KOPT-K1 (cell line): ENCODE measurements at regions not wholly inside any gene's neighbourhood (a gene's known extent, or its start where the extent isn't known, plus 50 kb on each side); places are given as distances from the start of the nearest gene placed in this dataset.

ENCODE experiments used
- H3K27ac ChIP-seq: fragments of 200-600 bp; sonication (generic); 2 replicates; pipeline ENCODE4 v1.5.1; 2016; ENCODE audit warnings: antibody characterized with exemption, mild to moderate bottlenecking, low read depth, low read length; ENCODE audit not compliant: poor library complexity, severe bottlenecking
- H3K36me3 ChIP-seq: fragments of 200-600 bp; sonication (generic); 2 replicates; pipeline ENCODE4 v1.5.1; 2017; ENCODE audit warnings: antibody characterized with exemption, mild to moderate bottlenecking, low read length, moderate library complexity; ENCODE audit not compliant: insufficient read depth
- H3K9me3 ChIP-seq: fragments of 200-600 bp; sonication (generic); 2 replicates; pipeline ENCODE4 v1.5.1; 2017; ENCODE audit warnings: antibody characterized with exemption, low read length, mild to moderate bottlenecking; ENCODE audit not compliant: insufficient read depth, poor library complexity, severe bottlenecking

DNA sequence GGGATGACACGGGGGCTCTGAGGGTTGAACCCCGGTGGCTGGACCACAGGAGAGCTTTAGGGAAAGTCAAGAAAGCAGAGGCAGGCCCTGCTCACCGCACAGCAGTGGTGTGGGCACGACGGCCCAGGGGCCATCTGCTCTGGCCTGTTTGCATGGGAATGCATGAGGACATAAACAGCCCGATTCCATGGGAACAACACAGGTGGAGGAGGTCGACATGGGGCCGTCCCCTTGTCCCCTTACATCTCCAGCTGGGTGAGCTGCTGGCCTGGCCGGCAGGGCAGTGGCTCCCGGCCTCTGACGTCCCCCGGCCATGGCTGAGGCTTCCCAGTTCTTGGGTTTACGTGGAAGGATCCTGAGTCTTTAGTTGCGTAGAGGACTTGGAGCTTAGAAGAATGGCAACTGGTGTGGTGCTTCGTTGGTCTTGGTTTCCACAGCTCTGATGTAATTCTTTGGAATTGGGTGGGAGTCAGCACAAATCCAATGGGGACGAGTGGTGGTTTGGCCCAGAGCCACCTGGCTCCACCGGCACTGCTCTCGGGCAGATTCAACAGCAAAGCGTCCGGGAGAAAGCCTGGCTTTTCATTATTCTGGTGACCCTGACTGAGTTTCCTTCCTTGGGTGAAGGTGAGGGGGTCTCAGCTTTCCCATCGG, 98.3 kb upstream of the HDAC4 start:
- H3K27ac ChIP-seq, result no peak overlapping the region
- no peaks in the 10 kb centered on the region for H3K9me3 ChIP-seq
- H3K36me3 ChIP-seq, result no peaks in the 10 kb centered on the region

DNA sequence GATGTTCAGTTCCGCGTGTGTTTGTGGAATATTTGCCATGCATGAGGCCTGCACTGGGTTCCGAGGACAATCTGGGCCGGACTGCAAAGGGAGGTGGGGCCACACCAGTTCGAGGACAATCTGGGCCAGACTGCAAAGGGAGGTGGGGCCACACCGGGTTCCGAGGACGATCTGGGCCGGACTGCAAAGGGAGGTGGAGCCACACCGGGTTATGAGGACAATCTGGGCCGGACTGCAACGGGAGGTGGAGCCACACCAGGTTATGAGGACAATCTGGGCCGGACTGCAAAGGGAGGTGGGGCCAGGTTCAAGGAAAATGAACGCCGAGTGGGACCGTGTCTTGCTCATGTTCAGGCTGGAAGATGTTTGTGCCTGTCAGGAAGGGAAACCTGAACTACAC, 97.8 kb upstream of the HDAC4 start:
- Histone ChIP-seq H3K36me3 (no peaks in the 10 kb centered on the region), H3K9me3 (no peaks in the 10 kb centered on the region), H3K27ac (no peak overlapping the region)

DNA sequence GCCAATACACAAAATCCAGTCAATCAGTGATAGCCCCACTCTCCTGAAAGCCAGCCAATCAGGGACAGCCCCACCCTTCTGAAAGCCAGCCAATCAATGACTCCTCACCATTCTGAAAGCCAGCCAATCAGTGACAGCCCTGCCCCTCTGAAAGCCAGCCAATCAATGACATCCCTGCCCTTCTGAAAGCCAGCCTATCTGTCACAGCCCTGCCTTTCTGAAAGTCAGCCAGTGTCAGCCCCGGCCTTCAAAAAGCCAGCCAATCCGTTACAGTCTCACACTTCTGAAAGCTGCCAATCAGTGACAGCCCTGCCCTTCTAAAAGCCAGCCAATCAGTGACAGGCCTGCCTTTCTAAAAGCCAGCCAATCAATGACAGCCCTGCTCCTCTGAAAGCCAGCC, 95.9 kb upstream of the HDAC4 start:
- Histone ChIP-seq H3K27ac (no peak overlapping the region), H3K9me3 (no peaks in the 10 kb centered on the region), H3K36me3 (no peaks in the 10 kb centered on the region)

DNA sequence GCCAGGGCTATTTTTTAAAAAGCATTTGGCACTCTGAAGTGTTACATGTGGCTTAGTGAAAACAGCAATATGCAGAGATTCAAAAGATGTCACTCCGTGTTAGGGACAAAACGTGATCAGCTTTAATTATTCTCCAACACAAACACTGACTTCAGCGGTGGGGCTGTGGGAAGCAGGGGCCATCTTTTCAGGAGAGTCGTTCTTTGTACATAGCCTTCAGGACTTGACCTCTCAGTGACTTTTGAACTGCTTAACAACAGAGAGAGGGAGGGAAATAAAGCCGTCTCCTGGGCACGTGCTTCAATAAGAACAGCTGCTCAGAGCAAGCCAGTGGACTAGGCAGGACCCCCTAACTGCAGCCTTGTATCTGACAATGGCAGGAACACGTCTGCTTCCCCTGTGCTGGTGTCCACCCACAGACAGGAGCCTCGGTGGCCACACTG, 95.0 kb upstream of the HDAC4 start:
- Histone ChIP-seq H3K9me3 (no peaks in the 10 kb centered on the region), H3K27ac (no peak overlapping the region), H3K36me3 (no peaks in the 10 kb centered on the region)

DNA sequence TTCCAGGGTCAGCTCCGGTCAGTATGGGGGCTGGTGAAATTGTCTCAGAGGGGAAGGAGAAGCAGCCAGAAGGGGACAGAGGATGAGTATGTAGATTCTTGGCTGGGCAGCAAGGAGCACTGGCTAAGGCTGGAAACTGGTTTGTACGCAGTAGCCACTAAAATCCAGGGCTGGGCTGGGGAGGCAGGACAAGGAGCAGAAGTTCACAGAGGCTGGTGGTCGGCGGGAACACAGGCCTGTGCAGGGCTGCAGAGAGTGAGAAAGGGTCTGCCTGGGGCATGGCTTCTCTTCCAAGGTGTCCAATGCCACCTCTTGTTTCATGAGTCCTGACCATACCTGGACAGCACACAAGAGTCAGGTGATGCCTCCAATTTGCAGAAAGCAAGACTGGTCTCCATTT, 94.4 kb upstream of the HDAC4 start:
- no peak overlapping the region for H3K27ac ChIP-seq
- no peaks in the 10 kb centered on the region for H3K36me3 ChIP-seq
- H3K9me3 ChIP-seq, result no peaks in the 10 kb centered on the region

GRCh38 chr2:239494578-239494977, 93.8 kb upstream of the HDAC4 start:
- Histone ChIP-seq H3K9me3 (no peaks in the 10 kb centered on the region), H3K36me3 (no peaks in the 10 kb centered on the region), H3K27ac (no peak overlapping the region)

GRCh38 chr2:239489481-239489880, 88.7 kb upstream of the HDAC4 start:
- no peaks in the 10 kb centered on the region for H3K36me3 ChIP-seq
- H3K27ac ChIP-seq, result no peak overlapping the region
- no peaks in the 10 kb centered on the region for H3K9me3 ChIP-seq

- H3K36me3 ChIP-seq, result no peaks in the 10 kb centered on the region
- H3K27ac ChIP-seq, result no peak overlapping the region
- no peaks in the 10 kb centered on the region for H3K9me3 ChIP-seq
Observed at GRCh38 chr2:239488125-239488524, 87.3 kb upstream of the HDAC4 start.

DNA sequence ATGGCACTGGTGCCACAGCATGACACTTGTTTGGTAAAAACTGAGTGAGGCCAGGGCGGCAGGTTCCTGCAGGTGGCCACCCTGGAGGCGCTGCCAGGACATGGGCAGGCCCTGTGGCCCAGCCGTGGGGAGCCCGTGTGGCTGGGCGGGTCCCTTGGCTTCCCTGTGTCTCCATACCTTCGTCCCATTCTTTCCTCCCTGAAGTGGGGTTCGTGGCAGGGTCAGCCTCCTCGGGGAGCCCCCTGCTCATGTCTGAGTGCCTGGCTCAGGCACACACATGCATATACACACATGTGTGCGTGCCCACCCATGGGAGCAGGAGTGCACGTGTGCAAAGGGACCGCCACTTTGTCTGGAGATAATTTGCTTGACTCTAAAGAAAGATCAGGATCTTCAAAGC, 86.5 kb upstream of the HDAC4 start:
- H3K27ac ChIP-seq, result no peak overlapping the region
- H3K36me3 ChIP-seq, result no peaks in the 10 kb centered on the region
- no peaks in the 10 kb centered on the region for H3K9me3 ChIP-seq

DNA sequence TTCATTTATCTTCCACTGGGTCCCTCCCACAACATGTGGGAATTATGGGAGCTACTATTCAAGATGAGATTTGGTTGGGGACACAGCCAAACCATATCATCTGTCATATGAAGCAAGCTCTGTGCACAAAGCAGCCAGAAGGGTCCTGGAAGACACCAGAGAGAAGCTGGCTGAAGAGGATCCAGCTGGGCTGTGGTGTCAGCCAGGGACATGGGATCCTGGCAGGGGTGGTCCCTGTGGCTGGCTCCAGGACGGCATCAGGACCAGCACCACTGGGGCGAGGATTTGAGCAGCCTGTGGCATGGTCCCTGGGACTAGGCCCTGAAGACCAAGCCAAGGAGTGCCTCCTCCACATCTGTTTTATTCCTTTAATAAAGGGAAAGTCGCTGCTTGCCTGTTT, 84.8 kb upstream of the HDAC4 start:
- Histone ChIP-seq H3K36me3 (no peaks in the 10 kb centered on the region), H3K27ac (no peak overlapping the region), H3K9me3 (no peaks in the 10 kb centered on the region)

- Histone ChIP-seq H3K9me3 (no peaks in the 10 kb centered on the region), H3K36me3 (no peaks in the 10 kb centered on the region), H3K27ac (no peak overlapping the region)
Observed at GRCh38 chr2:239484571-239485355, 83.9 kb upstream of the HDAC4 start.

GRCh38 chr2:239482778-239483712, 82.2 kb upstream of the HDAC4 start:
- no peaks in the 10 kb centered on the region for H3K36me3 ChIP-seq
- no peak overlapping the region for H3K27ac ChIP-seq
- no peaks in the 10 kb centered on the region for H3K9me3 ChIP-seq

DNA sequence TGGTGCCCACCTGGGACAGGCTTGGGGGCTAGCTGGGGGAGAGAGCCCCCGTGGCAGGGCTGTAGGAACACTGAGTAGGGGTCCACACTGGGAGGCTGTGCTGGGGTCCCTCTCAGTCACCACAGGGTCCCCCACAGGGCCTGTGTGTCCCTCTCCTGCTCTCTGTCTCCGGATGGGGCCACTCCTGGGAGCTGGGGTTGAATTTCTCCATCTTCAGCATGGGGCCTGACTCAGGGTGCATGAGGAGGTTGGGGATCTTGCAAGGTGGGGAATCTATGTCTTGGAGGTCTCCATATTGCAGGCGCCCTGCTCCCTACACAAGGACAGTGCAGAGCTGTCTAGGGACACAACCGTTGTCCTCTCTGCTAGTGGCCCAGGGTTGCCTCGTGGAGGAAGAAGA, 78.7 kb upstream of the HDAC4 start:
- Histone ChIP-seq H3K36me3 (no peaks in the 10 kb centered on the region), H3K27ac (no peak overlapping the region), H3K9me3 (no peaks in the 10 kb centered on the region)

DNA sequence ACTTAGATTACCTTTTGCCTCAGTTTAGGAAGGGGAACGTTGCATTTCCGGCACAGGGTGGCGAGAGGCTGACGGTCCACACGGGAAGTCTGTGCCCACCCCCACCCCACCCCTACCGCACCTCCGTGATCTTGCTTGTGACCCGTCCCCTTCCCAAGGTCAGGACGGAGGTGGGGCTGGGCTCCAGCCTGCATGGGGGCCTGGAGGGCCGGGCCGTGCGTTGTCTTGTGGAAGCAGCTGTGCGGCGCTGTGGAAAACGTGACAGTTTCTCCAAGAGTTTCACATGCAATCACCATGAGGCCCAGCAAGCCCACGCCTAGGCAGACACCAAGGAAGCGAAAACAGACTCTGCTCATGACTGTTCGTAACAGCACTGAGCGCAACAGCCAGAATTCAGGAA, 76.8 kb upstream of the HDAC4 start:
- Histone ChIP-seq H3K36me3 (no peaks in the 10 kb centered on the region), H3K9me3 (no peaks in the 10 kb centered on the region), H3K27ac (no peak overlapping the region)
